ENCODE measurements at regions not wholly inside any gene's neighbourhood (a gene's known extent, or its start where the extent isn't known, plus 50 kb on each side); places are given as distances from the start of the nearest gene placed in this dataset.

GRCh38 chr4:124481123-124481522, 231.4 kb downstream of the ANKRD50 start:
- TF ChIP-seq EZH2phosphoT487 (IDR thresholded peaks at IDR 0.05; ENCODE audit: insufficient read depth, low read depth) (no peak), EZH2 (IDR thresholded peaks at IDR 0.05; ENCODE audit: insufficient read depth, poor library complexity, severe bottlenecking) (no peak)
- WGBS, 2 experiments (ENCODE audit: low coverage in 1 of 2, low lambda C conversion rate in 2 of 2, missing lambda C conversion rate in 2 of 2), result 62% methylated on average over 3 of the region's 3 CpGs
- no peak overlapping the region for H2AFZ ChIP-seq
- H3K4me2 ChIP-seq (ENCODE audit: unreplicated experiment), result no peak overlapping the region
- H3K9me2 ChIP-seq (ENCODE audit: insufficient read depth), result no peaks in the 10 kb centered on the region
- H4K20me1 ChIP-seq (ENCODE audit: insufficient read depth), result no peaks in the 10 kb centered on the region
- H3K9me3 ChIP-seq (ENCODE audit: low read depth), result no peaks in the 10 kb centered on the region
- H3K9ac ChIP-seq, result no peak overlapping the region
- no peaks in the 10 kb centered on the region for H3K79me2 ChIP-seq (ENCODE audit: insufficient read depth)
- in situ Hi-C loops (cut with MboI), result no loop called here
- H3K36me3 ChIP-seq (ENCODE audit: low read depth), result no peaks in the 10 kb centered on the region
- no peaks in the 10 kb centered on the region for H3K27me3 ChIP-seq (replicated peaks; ENCODE audit: insufficient read depth)
- no peak overlapping the region for H3K27ac ChIP-seq
- no peak overlapping the region for H3K4me3 ChIP-seq
- DNase-seq, result no peak
- H3F3A ChIP-seq (ENCODE audit: insufficient read depth), result no peaks in the 10 kb centered on the region
- no peaks in the 10 kb centered on the region for H3K4me1 ChIP-seq (ENCODE audit: insufficient read depth)

GRCh38 chr4:124483048-124483906, 229.3 kb downstream of the ANKRD50 start:
- Histone ChIP-seq H2AFZ (no peak overlapping the region), H3K4me3 (no peak overlapping the region), H3K9ac (no peak overlapping the region), H3K4me1 (ENCODE audit: insufficient read depth) (no peaks in the 10 kb centered on the region), H4K20me1 (ENCODE audit: insufficient read depth) (no peaks in the 10 kb centered on the region), H3K9me2 (ENCODE audit: insufficient read depth) (no peaks in the 10 kb centered on the region), H3F3A (ENCODE audit: insufficient read depth) (no peaks in the 10 kb centered on the region), H3K27ac (no peak overlapping the region), H3K9me3 (ENCODE audit: low read depth) (no peaks in the 10 kb centered on the region), H3K36me3 (ENCODE audit: low read depth) (no peaks in the 10 kb centered on the region), H3K79me2 (ENCODE audit: insufficient read depth) (no peaks in the 10 kb centered on the region), H3K4me2 (ENCODE audit: unreplicated experiment) (no peak overlapping the region), H3K27me3 (replicated peaks; ENCODE audit: insufficient read depth) (no peaks in the 10 kb centered on the region)
- 59 to 60% methylated on average over 6 of the region's 6 CpGs for WGBS, 2 experiments (ENCODE audit: low coverage in 1 of 2, low lambda C conversion rate in 2 of 2, missing lambda C conversion rate in 2 of 2)
- DNase-seq, result no peak
- TF ChIP-seq EZH2phosphoT487 (IDR thresholded peaks at IDR 0.05; ENCODE audit: insufficient read depth, low read depth) (no peak), EZH2 (IDR thresholded peaks at IDR 0.05; ENCODE audit: insufficient read depth, poor library complexity, severe bottlenecking) (no peak)
- in situ Hi-C loops (cut with MboI), result no loop called here

- Histone ChIP-seq H3K4me2 (ENCODE audit: unreplicated experiment) (no peak overlapping the region), H3K27ac (no peak overlapping the region), H3K36me3 (ENCODE audit: low read depth) (no peaks in the 10 kb centered on the region), H3K27me3 (replicated peaks; ENCODE audit: insufficient read depth) (no peaks in the 10 kb centered on the region), H3K4me3 (no peak overlapping the region), H3K9me3 (ENCODE audit: low read depth) (no peaks in the 10 kb centered on the region), H3K4me1 (ENCODE audit: insufficient read depth) (no peaks in the 10 kb centered on the region), H3K9me2 (ENCODE audit: insufficient read depth) (no peaks in the 10 kb centered on the region), H4K20me1 (ENCODE audit: insufficient read depth) (no peaks in the 10 kb centered on the region), H3F3A (ENCODE audit: insufficient read depth) (no peaks in the 10 kb centered on the region), H2AFZ (no peak overlapping the region), H3K9ac (no peak overlapping the region), H3K79me2 (ENCODE audit: insufficient read depth) (no peaks in the 10 kb centered on the region)
- TF ChIP-seq EZH2phosphoT487 (IDR thresholded peaks at IDR 0.05; ENCODE audit: insufficient read depth, low read depth) (no peak), EZH2 (IDR thresholded peaks at IDR 0.05; ENCODE audit: insufficient read depth, poor library complexity, severe bottlenecking) (no peak)
- DNase-seq, result no peak
- in situ Hi-C loops (cut with MboI), result no loop called here
Measured at GRCh38 chr4:124484008-124484407, 228.5 kb downstream of the ANKRD50 start.

GRCh38 chr4:124484940-124485339, 227.6 kb downstream of the ANKRD50 start:
- WGBS, 2 experiments (ENCODE audit: low coverage in 1 of 2, low lambda C conversion rate in 2 of 2, missing lambda C conversion rate in 2 of 2), result 79 to 83% methylated on average over 2 of the region's 2 CpGs
- Histone ChIP-seq H3K4me2 (ENCODE audit: unreplicated experiment) (no peak overlapping the region), H3K27ac (no peak overlapping the region), H3K4me3 (no peak overlapping the region), H3K27me3 (replicated peaks; ENCODE audit: insufficient read depth) (no peaks in the 10 kb centered on the region), H3K9me3 (ENCODE audit: low read depth) (no peaks in the 10 kb centered on the region), H3K9ac (no peak overlapping the region), H3K79me2 (ENCODE audit: insufficient read depth) (no peaks in the 10 kb centered on the region), H3K9me2 (ENCODE audit: insufficient read depth) (no peaks in the 10 kb centered on the region), H2AFZ (no peak overlapping the region), H3F3A (ENCODE audit: insufficient read depth) (no peaks in the 10 kb centered on the region), H3K36me3 (ENCODE audit: low read depth) (no peaks in the 10 kb centered on the region), H3K4me1 (ENCODE audit: insufficient read depth) (no peaks in the 10 kb centered on the region), H4K20me1 (ENCODE audit: insufficient read depth) (no peaks in the 10 kb centered on the region)
- TF ChIP-seq EZH2 (IDR thresholded peaks at IDR 0.05; ENCODE audit: insufficient read depth, poor library complexity, severe bottlenecking) (no peak), EZH2phosphoT487 (IDR thresholded peaks at IDR 0.05; ENCODE audit: insufficient read depth, low read depth) (no peak)
- in situ Hi-C loops (cut with MboI), result no loop called here
- DNase-seq, result no peak
